WTC11 (cell line): ENCODE measurements at regions not wholly inside any gene's neighbourhood (a gene's known extent, or its start where the extent isn't known, plus 50 kb on each side); places are given as distances from the start of the nearest gene placed in this dataset.

Experiments used
- ATAC-seq: fragments of 200-7000 bp; cut with Tn5 transposase; 2 replicates; pipeline ENCODE4 v1.10.0; 2021; ENCODE audit warnings: mild to moderate bottlenecking, moderate library complexity
- CTCF ChIA-PET: fragments of 300-600 bp; sonication (Branson Sonifier 250); formaldehyde crosslinking; loops from one replicate; lab custom pipeline; 2021; ENCODE audit warnings: antibody characterized with exemption; lab: Charles Lee
- POLR2A ChIA-PET: fragments of 350-600 bp; sonication (Branson Sonifier 250); formaldehyde crosslinking; loops from one replicate; lab custom pipeline; 2021; ENCODE audit warnings: antibody characterized with exemption; lab: Charles Lee
- DNase-seq: peaks from one replicate; pipeline ENCODE4 v3.0.0; 2021; ENCODE audit warnings: low spot score
- H3K27ac Mint-ChIP-seq: 2 replicates; pipeline ENCODE4 v1.8.0; 2021; ENCODE audit warnings: mixed read lengths
- H3K27me3 Mint-ChIP-seq: 2 replicates; pipeline ENCODE4 v1.8.0; 2021; ENCODE audit warnings: low read depth, mild to moderate bottlenecking, moderate library complexity, mixed read lengths
- H3K36me3 Mint-ChIP-seq: 2 replicates; pipeline ENCODE4 v1.8.0; 2021; ENCODE audit warnings: mixed read lengths
- H3K4me1 Mint-ChIP-seq: 2 replicates; pipeline ENCODE4 v1.8.0; 2022; ENCODE audit warnings: mixed read lengths
- H3K4me3 Mint-ChIP-seq: 2 replicates; pipeline ENCODE4 v1.8.0; 2021; ENCODE audit warnings: mild to moderate bottlenecking, moderate library complexity, mixed read lengths
- H3K9me3 Mint-ChIP-seq: 2 replicates; pipeline ENCODE4 v1.8.0; 2021; ENCODE audit warnings: mixed read lengths
- ATF1 ChIP-seq: sonication (generic); formaldehyde crosslinking; IDR thresholded peaks from 2 replicates; pipeline ENCODE4 v1.8.1; 2023; ENCODE audit warnings: mild to moderate bottlenecking, moderate library complexity, missing genetic modification reagents
- ATF3 ChIP-seq: sonication (generic); formaldehyde crosslinking; conservative IDR thresholded peaks from 2 replicates; pipeline ENCODE4 v1.8.1; 2022; ENCODE audit warnings: mild to moderate bottlenecking, missing genetic modification reagents
- ATF6 ChIP-seq: sonication (generic); formaldehyde crosslinking; IDR thresholded peaks from 2 replicates; pipeline ENCODE4 v1.8.1; 2023; ENCODE audit warnings: mild to moderate bottlenecking, missing genetic modification reagents
- CBFB ChIP-seq: sonication (generic); formaldehyde crosslinking; IDR thresholded peaks from 2 replicates; pipeline ENCODE4 v1.8.1; 2022; ENCODE audit warnings: mild to moderate bottlenecking, low read depth, missing genetic modification reagents
- E2F1 ChIP-seq: sonication (generic); formaldehyde crosslinking; IDR thresholded peaks from 2 replicates; pipeline ENCODE4 v1.8.0; 2022; ENCODE audit warnings: mild to moderate bottlenecking, missing genetic modification reagents
- ESRRA ChIP-seq: sonication (generic); formaldehyde crosslinking; IDR thresholded peaks from 2 replicates; pipeline ENCODE4 v1.8.1; 2022; ENCODE audit warnings: mild to moderate bottlenecking, missing genetic modification reagents, borderline replicate concordance
- ETV6 ChIP-seq: sonication (generic); formaldehyde crosslinking; IDR thresholded peaks from 2 replicates; pipeline ENCODE4 v1.8.1; 2022; ENCODE audit warnings: mild to moderate bottlenecking, missing genetic modification reagents
- FOXJ3 ChIP-seq: sonication (generic); formaldehyde crosslinking; IDR thresholded peaks from 2 replicates; pipeline ENCODE4 v1.9.0; 2021; ENCODE audit warnings: missing genetic modification reagents, mild to moderate bottlenecking, borderline replicate concordance
- GTF2I ChIP-seq: fragments of 250-450 bp; sonication (Bioruptor Pico); conservative IDR thresholded peaks from 2 replicates; pipeline ENCODE4 v1.4.0; 2021; ENCODE audit warnings: mild to moderate bottlenecking
- MYBL2 ChIP-seq: sonication (generic); formaldehyde crosslinking; IDR thresholded peaks from 2 replicates; pipeline ENCODE4 v1.8.1; 2023; ENCODE audit warnings: mild to moderate bottlenecking, moderate library complexity, missing genetic modification reagents
- NFATC4 ChIP-seq: fragments of 250-450 bp; sonication (Bioruptor Pico); IDR thresholded peaks from 2 replicates; pipeline ENCODE4 v1.9.0; 2021; ENCODE audit warnings: mild to moderate bottlenecking
- NR2C2 ChIP-seq: sonication (generic); formaldehyde crosslinking; IDR thresholded peaks from 2 replicates; pipeline ENCODE4 v1.8.0; 2022; ENCODE audit warnings: mild to moderate bottlenecking, missing genetic modification reagents
- NR3C1 ChIP-seq: sonication (generic); formaldehyde crosslinking; conservative IDR thresholded peaks from 2 replicates; pipeline ENCODE4 v1.8.1; 2023; ENCODE audit warnings: low read depth, mild to moderate bottlenecking, missing genetic modification reagents
- PRDM15 ChIP-seq: sonication (generic); formaldehyde crosslinking; IDR thresholded peaks from 2 replicates; pipeline ENCODE4 v1.8.0; 2022; ENCODE audit warnings: missing genetic modification reagents
- PREB ChIP-seq: sonication (generic); formaldehyde crosslinking; IDR thresholded peaks from 2 replicates; pipeline ENCODE4 v1.8.1; 2022; ENCODE audit warnings: mild to moderate bottlenecking, missing genetic modification reagents, moderate library complexity, borderline replicate concordance
- PRRX2 ChIP-seq: fragments of 250-450 bp; sonication (Bioruptor Pico); IDR thresholded peaks from 2 replicates; pipeline ENCODE4 v1.8.0; 2021; ENCODE audit warnings: mild to moderate bottlenecking
- TCF7 ChIP-seq: sonication (generic); formaldehyde crosslinking; IDR thresholded peaks from 2 replicates; pipeline ENCODE4 v1.8.0; 2022; ENCODE audit warnings: mild to moderate bottlenecking, low read depth, missing genetic modification reagents, moderate library complexity
- ZNF232 ChIP-seq: sonication (generic); formaldehyde crosslinking; IDR thresholded peaks from 2 replicates; pipeline ENCODE4 v1.8.0; 2022; ENCODE audit warnings: mild to moderate bottlenecking, missing genetic modification reagents
- ZNF263 ChIP-seq: sonication (generic); formaldehyde crosslinking; IDR thresholded peaks from 2 replicates; pipeline ENCODE4 v1.8.1; 2022; ENCODE audit warnings: low read depth, mild to moderate bottlenecking, moderate library complexity, missing genetic modification reagents
- ZNF671 ChIP-seq: fragments of 250-450 bp; sonication (Bioruptor Pico); IDR thresholded peaks from 2 replicates; pipeline ENCODE4 v1.8.0; 2021; ENCODE audit warnings: mild to moderate bottlenecking

GRCh38 chr1:81498471-81499462, 302.0 kb upstream of the ADGRL2 start:
- DNase-seq (no peak), ATAC-seq (no peak)
- no peak overlapping the region for H3K27ac Mint-ChIP-seq
- H3K4me3 Mint-ChIP-seq, result no peak overlapping the region
- no peaks in the 10 kb centered on the region for H3K9me3 Mint-ChIP-seq
- H3K36me3 Mint-ChIP-seq, result no peaks in the 10 kb centered on the region
- peaks cover 29% of the 10 kb centered on the region for H3K4me1 Mint-ChIP-seq
- ChIA-PET POLR2A (no interaction called here), CTCF (no interaction called here)
- peaks cover 2% of the 10 kb centered on the region; the same call in 1 of the 2 replicates for H3K27me3 Mint-ChIP-seq
- no peak for TF ChIP-seq E2F1

- TF ChIP-seq ZNF671 (CRISPR knock-in tag) (no peak), ETV6 (CRISPR knock-in tag) (no peak), ATF6 (CRISPR knock-in tag) (no peak)
- TF ChIP-seq, all 79 proteins: peak for 0
- DNase-seq, result no peak
- H3K4me3 Mint-ChIP-seq, result no peak overlapping the region
- H3K4me1 Mint-ChIP-seq, result peaks cover 33% of the 10 kb centered on the region
- H3K27ac Mint-ChIP-seq, result no peak overlapping the region
- H3K27me3 Mint-ChIP-seq, result no peaks in the 10 kb centered on the region
- no peaks in the 10 kb centered on the region for H3K36me3 Mint-ChIP-seq
- POLR2A ChIA-PET, result no interaction called here
- CTCF ChIA-PET, result no interaction called here
- H3K9me3 Mint-ChIP-seq, result no peaks in the 10 kb centered on the region
- no peak for ATAC-seq
Observed at GRCh38 chr1:81496349-81496748, 304.4 kb upstream of the ADGRL2 start.

GRCh38 chr1:81493102-81493869, 307.4 kb upstream of the ADGRL2 start:
- CTCF ChIA-PET, result interaction anchor here (0.5 kb wide), 1 partner anchor 255 kb away, joined by 4 read pairs; no protein-coding TSS in a partner anchor
- no peak overlapping the region for H3K27ac Mint-ChIP-seq

More at GRCh38 chr1:81493102-81493869, 307.4 kb upstream of the ADGRL2 start:
- Mint-ChIP-seq H3K9me3 (peaks cover 13% of the 10 kb centered on the region), H3K4me1 (peaks cover 33% of the 10 kb centered on the region), H3K4me3 (no peak overlapping the region), H3K27me3 (no peaks in the 10 kb centered on the region)
- POLR2A ChIA-PET, result no interaction called here
- ATAC-seq (no peak), DNase-seq (no peak)
- TF ChIP-seq TCF7 (CRISPR knock-in tag) (no peak), MYBL2 (CRISPR knock-in tag) (no peak), CBFB (CRISPR knock-in tag) (no peak), NR3C1 (no peak), PRDM15 (CRISPR knock-in tag) (no peak), ZNF263 (no peak), PRRX2 (CRISPR knock-in tag) (no peak), ATF3 (CRISPR knock-in tag) (no peak), NR2C2 (CRISPR knock-in tag) (no peak), ATF1 (CRISPR knock-in tag) (no peak), ZNF671 (CRISPR knock-in tag) (no peak), PREB (CRISPR knock-in tag) (no peak), ESRRA (CRISPR knock-in tag) (no peak), FOXJ3 (CRISPR knock-in tag) (no peak), NFATC4 (no peak), GTF2I (CRISPR knock-in tag) (no peak), ZNF232 (CRISPR knock-in tag) (no peak)
- TF ChIP-seq, all 79 proteins: peak for 0
- H3K36me3 Mint-ChIP-seq, result peaks cover 13% of the 10 kb centered on the region
